ENCODE measurements at regions not wholly inside any gene's neighbourhood (a gene's known extent, or its start where the extent isn't known, plus 50 kb on each side); places are given as distances from the start of the nearest gene placed in this dataset.

DNA sequence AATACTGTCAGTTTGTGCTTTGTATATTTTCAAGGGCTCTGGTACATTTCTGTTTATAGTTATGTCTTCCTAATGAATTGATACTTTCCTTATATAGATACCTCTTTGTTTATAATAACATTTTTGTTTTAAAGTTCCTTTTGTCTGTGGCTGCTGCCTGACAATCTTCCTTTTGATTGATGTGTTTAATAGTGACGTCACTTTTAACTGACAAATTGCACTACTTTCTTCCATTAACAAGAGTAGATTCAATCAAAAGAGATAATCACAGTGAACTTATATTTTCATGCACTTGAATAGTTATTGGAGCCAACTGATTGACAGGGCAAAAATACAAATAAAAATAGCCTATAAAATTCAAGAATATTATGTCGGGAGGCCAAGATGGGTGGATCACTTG is 371.7 kb downstream of the ANXA1 start:
- Histone ChIP-seq H2AFZ (ENCODE audit: low read depth, low read length) (no peak overlapping the region), H3K9me3 (replicated peaks; ENCODE audit: control insufficient read depth, insufficient read depth, low read length) (no peaks in the 10 kb centered on the region), H3K9me1 (replicated peaks; ENCODE audit: control insufficient read depth, extremely low read depth, insufficient read depth, low read length) (no peaks in the 10 kb centered on the region), H3K27ac (ENCODE audit: insufficient read depth, low read depth, low read length) (no peak overlapping the region), H3K4me1 (ENCODE audit: control insufficient read depth, extremely low read depth, insufficient read depth, low read length) (no peaks in the 10 kb centered on the region), H3K79me2 (ENCODE audit: control insufficient read depth, insufficient read depth, low read length) (no peaks in the 10 kb centered on the region), H3K9ac (replicated peaks; ENCODE audit: extremely low read depth, insufficient read depth, low read length) (no peak overlapping the region), H3K27me3 (ENCODE audit: control insufficient read depth in 2 of 2, insufficient read depth in 2 of 2, low read length in 2 of 2) (no peaks in the 10 kb centered on the region), H3K4me3 (replicated peaks in 1 of 3; ENCODE audit: insufficient read depth in 1 of 3, low read depth in 1 of 3, low read length in 3 of 3) (no peak overlapping the region), H4K20me1 (replicated peaks; ENCODE audit: control insufficient read depth, extremely low read depth, insufficient read depth, low read length) (no peaks in the 10 kb centered on the region), H3K4me2 (ENCODE audit: insufficient read depth, low read length) (no peak overlapping the region), H3K36me3 (ENCODE audit: control insufficient read depth in 2 of 2, extremely low read depth in 1 of 2, insufficient read depth in 2 of 2, low read length in 2 of 2) (no peaks in the 10 kb centered on the region)
- no TSS peak for BruUV-seq (replicated peaks)
- POLR2A ChIA-PET = no interaction called here
- no peak for TF ChIP-seq MYC (IDR thresholded peaks at IDR 0.05; ENCODE audit: low read depth, low read length)
- no peak for TF ChIP-seq POLR2AphosphoS5 (IDR thresholded peaks at IDR 0.05; ENCODE audit: insufficient read depth, low read depth, low read length)
- TF ChIP-seq GATA2 (IDR thresholded peaks at IDR 0.05; ENCODE audit: insufficient read depth, insufficient read length, low read depth, low read length) = no peak
- TF ChIP-seq FOS (IDR thresholded peaks at IDR 0.05; ENCODE audit: borderline replicate concordance, insufficient read depth, low read length) = no peak
- TF ChIP-seq, protein P1, sequence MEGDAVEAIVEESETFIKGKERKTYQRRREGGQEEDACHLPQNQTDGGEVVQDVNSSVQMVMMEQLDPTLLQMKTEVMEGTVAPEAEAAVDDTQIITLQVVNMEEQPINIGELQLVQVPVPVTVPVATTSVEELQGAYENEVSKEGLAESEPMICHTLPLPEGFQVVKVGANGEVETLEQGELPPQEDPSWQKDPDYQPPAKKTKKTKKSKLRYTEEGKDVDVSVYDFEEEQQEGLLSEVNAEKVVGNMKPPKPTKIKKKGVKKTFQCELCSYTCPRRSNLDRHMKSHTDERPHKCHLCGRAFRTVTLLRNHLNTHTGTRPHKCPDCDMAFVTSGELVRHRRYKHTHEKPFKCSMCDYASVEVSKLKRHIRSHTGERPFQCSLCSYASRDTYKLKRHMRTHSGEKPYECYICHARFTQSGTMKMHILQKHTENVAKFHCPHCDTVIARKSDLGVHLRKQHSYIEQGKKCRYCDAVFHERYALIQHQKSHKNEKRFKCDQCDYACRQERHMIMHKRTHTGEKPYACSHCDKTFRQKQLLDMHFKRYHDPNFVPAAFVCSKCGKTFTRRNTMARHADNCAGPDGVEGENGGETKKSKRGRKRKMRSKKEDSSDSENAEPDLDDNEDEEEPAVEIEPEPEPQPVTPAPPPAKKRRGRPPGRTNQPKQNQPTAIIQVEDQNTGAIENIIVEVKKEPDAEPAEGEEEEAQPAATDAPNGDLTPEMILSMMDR (IDR thresholded peaks at IDR 0.05; ENCODE audit: extremely low read depth in 1 of 2, insufficient read depth in 1 of 2, low read depth in 1 of 2, low read length in 2 of 2) = no peak
- no peak for TF ChIP-seq JUN (IDR thresholded peaks at IDR 0.05; ENCODE audit: borderline replicate concordance, insufficient read depth, insufficient read length, low read depth)
- no peak for TF ChIP-seq EZH2 (IDR thresholded peaks at IDR 0.05; ENCODE audit: borderline replicate concordance, low read depth, low read length, severe bottlenecking)
- no peak for TF ChIP-seq POLR2A (IDR thresholded peaks at IDR 0.05; ENCODE audit: low read depth, low read length)
- TF ChIP-seq, protein P2, sequence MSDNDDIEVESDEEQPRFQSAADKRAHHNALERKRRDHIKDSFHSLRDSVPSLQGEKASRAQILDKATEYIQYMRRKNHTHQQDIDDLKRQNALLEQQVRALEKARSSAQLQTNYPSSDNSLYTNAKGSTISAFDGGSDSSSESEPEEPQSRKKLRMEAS (IDR thresholded peaks at IDR 0.05; ENCODE audit: insufficient read depth, insufficient read length) = no peak
- intact Hi-C loops (cut with micrococcal nuclease) = no loop called here
- dilution Hi-C loops (cut with MboI; ENCODE audit: extremely low pct_ligation_motif_present, low sequenced_read_pairs) = no loop called here
- DNase-seq (ENCODE audit: low read depth, low spot score) (no peak), FAIRE-seq (no peak)
- CTCF ChIA-PET = no interaction called here

All from endothelial cell of umbilical vein (primary cell).